ENCODE measurements at regions not wholly inside any gene's neighbourhood (a gene's known extent, or its start where the extent isn't known, plus 50 kb on each side); places are given as distances from the start of the nearest gene placed in this dataset.
"Not testable (repeated sequence)": the region's sequence is repeated elsewhere in the genome, so short reads cannot be mapped to it uniquely, and the experiment has no call there.

GRCh38 chr12:105423237-105423636 is 92.7 kb downstream of the C12orf75 start:
- no peak for DNase-seq

GRCh38 chr12:105423921-105424320 is 93.4 kb downstream of the C12orf75 start:
- no peak for DNase-seq

- DNase-seq = no peak
Observed at GRCh38 chr12:105425254-105426174, 95.0 kb downstream of the C12orf75 start.

- DNase-seq = no peak
Observed at GRCh38 chr12:105426766-105427165, 96.3 kb downstream of the C12orf75 start.

- DNase-seq = no peak
Observed at GRCh38 chr12:105427883-105428282, 97.4 kb downstream of the C12orf75 start.

- DNase-seq = no peak
Observed at GRCh38 chr12:105428793-105429395, 98.4 kb downstream of the C12orf75 start.

GRCh38 chr12:105429511-105429910 is 99.0 kb downstream of the C12orf75 start:
- DNase-seq = no peak

- no peak for DNase-seq
Observed at GRCh38 chr12:105431537-105432100, 101.1 kb downstream of the C12orf75 start.

GRCh38 chr12:105433804-105434203 is 103.3 kb downstream of the C12orf75 start:
- no peak for DNase-seq

GRCh38 chr12:105436636-105437035 is 106.1 kb downstream of the C12orf75 start:
- DNase-seq = no peak

- DNase-seq = no peak
Observed at GRCh38 chr12:105440037-105440664, 109.7 kb downstream of the C12orf75 start.

- no peak for DNase-seq
Observed at GRCh38 chr12:105443802-105444652, 113.5 kb downstream of the C12orf75 start.

GRCh38 chr12:105444653-105445102 is 114.2 kb downstream of the C12orf75 start:
- no peak for DNase-seq

GRCh38 chr12:105445249-105445648 is 114.8 kb downstream of the C12orf75 start:
- no peak for DNase-seq

GRCh38 chr12:105445649-105446048 is 115.2 kb downstream of the C12orf75 start:
- DNase-seq = no peak

GRCh38 chr12:105446460-105446859 is 116.0 kb downstream of the C12orf75 start:
- DNase-seq = not testable (repeated sequence)

- no peak for DNase-seq
Observed at GRCh38 chr12:105449431-105449830, 118.9 kb downstream of the C12orf75 start.

GRCh38 chr12:105451211-105451610 is 120.7 kb downstream of the C12orf75 start:
- DNase-seq = no peak

GRCh38 chr12:105451798-105452197 is 121.3 kb downstream of the C12orf75 start:
- no peak for DNase-seq

- DNase-seq = no peak
Observed at GRCh38 chr12:105453316-105453715, 122.8 kb downstream of the C12orf75 start.

- no peak for DNase-seq
Observed at GRCh38 chr12:105454688-105455087, 124.2 kb downstream of the C12orf75 start.

- no peak for DNase-seq
Observed at GRCh38 chr12:105455261-105455660, 124.8 kb downstream of the C12orf75 start.
